HEK293T (cell line): ENCODE measurements at regions not wholly inside any gene's neighbourhood (a gene's known extent, or its start where the extent isn't known, plus 50 kb on each side); places are given as distances from the start of the nearest gene placed in this dataset.

Experiments used
- ARNT ChIP-seq: fragments of 450-650 bp; IDR thresholded peaks from 2 replicates; pipeline ENCODE4 v1.6.1; 2017; ENCODE audit warnings: mild to moderate bottlenecking
- BHLHE40 ChIP-seq: fragments of 450-650 bp; IDR thresholded peaks from 2 replicates; pipeline ENCODE4 v1.6.1; 2016; ENCODE audit warnings: mild to moderate bottlenecking, moderate library complexity, borderline replicate concordance
- ELF4 ChIP-seq: fragments of 450-650 bp; IDR thresholded peaks from 2 replicates; pipeline ENCODE4 v1.6.1; 2017; ENCODE audit warnings: antibody characterized with exemption
- FOXM1 ChIP-seq: fragments of 450-650 bp; IDR thresholded peaks from 2 replicates; pipeline ENCODE4 v1.6.1; 2017; ENCODE audit warnings: mild to moderate bottlenecking, borderline replicate concordance
- LEF1 ChIP-seq: fragments of 450-650 bp; IDR thresholded peaks from 2 replicates; pipeline ENCODE4 v1.6.1; 2017; ENCODE audit warnings: mild to moderate bottlenecking, borderline replicate concordance
- PKNOX1 ChIP-seq: fragments of 450-650 bp; IDR thresholded peaks from 2 replicates; pipeline ENCODE4 v1.6.1; 2016
- SP1 ChIP-seq: fragments of 450-650 bp; IDR thresholded peaks from 2 replicates; pipeline ENCODE4 v1.6.1; 2017
- SUZ12 ChIP-seq: fragments of 450-650 bp; IDR thresholded peaks from 2 replicates; pipeline ENCODE4 v1.6.1; 2016; ENCODE audit warnings: mild to moderate bottlenecking
- TARDBP ChIP-seq: fragments of 450-650 bp; IDR thresholded peaks from 2 replicates; pipeline ENCODE4 v1.6.1; 2016
- ZNF384 ChIP-seq: fragments of 450-650 bp; IDR thresholded peaks from 2 replicates; pipeline ENCODE4 v1.6.1; 2016

GRCh38 chr2:144137705-144138428 is 382.1 kb downstream of the ZEB2 start:
- TF ChIP-seq ZNF384 (no peak), PKNOX1 (no peak), ELF4 (no peak), TARDBP (no peak), SP1 (no peak), FOXM1 (no peak), SUZ12 (no peak), BHLHE40 (no peak), LEF1 (no peak), ARNT (no peak)
